GM19395 (cell line): ENCODE measurements at regions not wholly inside any gene's neighbourhood (a gene's known extent, or its start where the extent isn't known, plus 50 kb on each side); places are given as distances from the start of the nearest gene placed in this dataset.

ENCODE experiments used
- ATAC-seq: cut with Tn5 transposase; IDR thresholded peaks from one replicate; pipeline ENCODE4 v1.9.1; 2021; ENCODE audit warnings: mild to moderate bottlenecking, moderate library complexity; ENCODE audit not compliant: unreplicated experiment

DNA sequence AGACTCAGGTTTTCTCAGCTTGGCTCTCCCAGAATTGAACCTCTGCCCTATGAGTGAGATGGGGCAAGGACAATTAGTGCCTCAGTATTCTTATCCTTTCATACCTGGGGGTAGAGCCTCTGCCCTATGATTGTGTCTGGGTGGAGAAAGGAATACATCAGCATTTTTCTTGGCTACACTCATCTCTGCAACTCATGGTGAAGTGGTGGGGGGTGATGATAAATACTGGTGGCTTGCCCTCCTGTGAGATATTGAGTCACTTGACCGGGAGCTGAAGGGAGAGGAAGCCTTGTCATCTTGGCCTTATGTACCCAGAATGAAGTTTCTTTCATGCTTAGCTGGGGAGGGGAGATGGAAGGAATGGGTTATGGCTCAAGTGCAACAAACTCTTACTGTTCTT is 71.3 kb upstream of the ENOX2 start:
- no peak for ATAC-seq

DNA sequence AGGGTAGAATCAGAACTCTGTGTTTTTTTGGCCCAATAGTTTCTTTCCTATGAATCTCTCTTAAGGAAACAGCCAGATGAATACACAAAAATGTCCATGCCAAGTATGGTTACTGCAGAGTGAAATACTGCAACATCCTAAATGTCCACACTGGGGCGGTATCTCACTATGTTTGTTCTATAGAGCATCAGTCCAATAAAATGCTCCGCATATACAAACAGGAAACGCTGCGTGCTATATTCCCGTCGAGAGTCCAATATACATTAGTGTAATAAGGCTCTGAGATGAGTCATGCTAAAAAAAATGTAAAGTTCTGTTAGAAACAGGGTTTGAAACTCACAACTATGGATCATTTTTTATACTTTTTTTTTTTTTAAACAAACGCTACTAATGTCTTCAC is 72.9 kb upstream of the ENOX2 start:
- ATAC-seq = peak; percentile 95

GRCh38 chrX:130981836-130982235 is 76.3 kb upstream of the ARHGAP36 start:
- ATAC-seq = no peak

- ATAC-seq = no peak
Measured at GRCh38 chrX:130984782-130985181, 73.4 kb upstream of the ARHGAP36 start.

GRCh38 chrX:130987241-130987640 is 70.9 kb upstream of the ARHGAP36 start:
- ATAC-seq = no peak

- no peak for ATAC-seq
Measured at GRCh38 chrX:130990723-130991122, 67.4 kb upstream of the ARHGAP36 start.

- ATAC-seq = no peak
Measured at GRCh38 chrX:130994671-130995070, 63.5 kb upstream of the ARHGAP36 start.

DNA sequence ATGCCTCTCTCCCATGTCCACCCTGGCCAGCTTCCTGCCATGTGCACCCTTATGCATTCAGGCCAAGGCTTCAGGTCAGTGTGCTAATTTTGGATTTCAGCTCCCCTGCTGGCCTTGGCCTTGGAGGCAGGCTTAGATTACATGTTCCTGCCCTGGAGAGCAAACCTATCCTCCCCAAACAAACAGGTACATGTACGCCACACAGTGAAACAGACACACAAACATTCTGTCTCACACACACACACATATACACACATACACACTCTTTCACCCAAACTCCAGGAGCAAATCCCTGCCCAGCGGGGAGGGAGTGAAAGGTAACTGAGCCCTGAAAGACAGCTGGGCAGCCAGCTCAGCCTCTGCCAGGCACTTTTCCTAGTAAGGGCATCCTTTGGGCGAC is 62.7 kb upstream of the ARHGAP36 start:
- no peak for ATAC-seq

DNA sequence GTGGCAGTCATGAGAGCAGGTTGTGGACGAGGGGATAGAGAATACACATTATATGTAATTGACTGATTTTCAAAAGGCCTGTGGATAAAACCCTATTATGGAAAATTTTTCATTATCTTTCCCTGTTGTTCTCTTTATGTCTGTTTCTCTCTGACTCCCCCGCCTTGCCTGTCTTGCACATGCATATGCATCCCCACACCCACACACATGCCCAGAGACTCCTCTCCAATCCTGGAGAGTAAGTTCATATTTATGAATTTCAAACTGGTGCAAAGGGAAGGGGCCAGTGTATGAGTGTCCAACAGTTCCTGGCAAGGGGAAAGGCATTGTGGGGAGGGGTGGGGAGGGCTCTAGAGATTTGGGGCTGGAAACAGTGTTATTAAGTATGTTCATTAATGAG is 60.8 kb upstream of the ARHGAP36 start:
- no peak for ATAC-seq

GRCh38 chrX:130999360-130999759 is 58.8 kb upstream of the ARHGAP36 start:
- ATAC-seq = no peak
